Natural killer cell (primary cell): ENCODE measurements at regions not wholly inside any gene's neighbourhood (a gene's known extent, or its start where the extent isn't known, plus 50 kb on each side); places are given as distances from the start of the nearest gene placed in this dataset.

Experiments
- ATAC-seq, 3 donors: fragments of 150-1000 bp in 2 of 3; fragments of 200-7000 bp in 1 of 3; cut with Tn5 transposase; 1 replicate in 1 of 3; 2 replicates in 2 of 3; pipeline ENCODE4 v1.10.0; 2021; ENCODE audit warnings: mild to moderate bottlenecking in 2 of 3, moderate library complexity in 2 of 3
- DNase-seq, 2 donors: peaks; one replicate each; pipeline versions ENCODE4 v3.0.0 to v3.0.0-alpha.2; 2013 to 2021; ENCODE audit warnings: mixed read lengths in 1 of 2
- H3K27ac ChIP-seq: one replicate; pipeline ENCODE4 v1.5.1; 2013; ENCODE audit warnings: mild to moderate bottlenecking, low read length
- H3K27me3 ChIP-seq: one replicate; pipeline ENCODE4 v1.6.1; 2013; ENCODE audit warnings: low read length; ENCODE audit not compliant: control insufficient read depth, insufficient read depth
- H3K36me3 ChIP-seq: one replicate; pipeline ENCODE4 v1.6.1; 2013; ENCODE audit warnings: low read length; ENCODE audit not compliant: control insufficient read depth, insufficient read depth
- H3K4me1 ChIP-seq: one replicate; pipeline ENCODE4 v1.6.1; 2013; ENCODE audit warnings: low read length; ENCODE audit not compliant: control insufficient read depth, insufficient read depth
- H3K4me3 ChIP-seq: one replicate; pipeline ENCODE4 v1.5.1; 2013; ENCODE audit warnings: low read length
- H3K9me3 ChIP-seq: one replicate; pipeline ENCODE4 v1.6.1; 2013; ENCODE audit warnings: low read length; ENCODE audit not compliant: control insufficient read depth, insufficient read depth
- H3K27ac Mint-ChIP-seq, 2 donors: one replicate each; pipeline ENCODE4 v1.8.0; 2022; ENCODE audit warnings: mild to moderate bottlenecking in 2 of 2, mixed read lengths in 2 of 2, moderate library complexity in 1 of 2
- H3K27me3 Mint-ChIP-seq, 2 donors: one replicate each; pipeline ENCODE4 v1.8.0; 2022; ENCODE audit warnings: low read depth in 2 of 2, mixed read lengths in 2 of 2
- H3K36me3 Mint-ChIP-seq: one replicate; pipeline ENCODE4 v1.8.0; 2022; ENCODE audit warnings: mixed read lengths
- H3K4me1 Mint-ChIP-seq, 2 donors: one replicate each; pipeline ENCODE4 v1.8.0; 2022; ENCODE audit warnings: mixed read lengths in 2 of 2
- H3K4me3 Mint-ChIP-seq: one replicate; pipeline ENCODE4 v1.8.0; 2022; ENCODE audit warnings: mild to moderate bottlenecking, moderate library complexity, mixed read lengths
- H3K9me3 Mint-ChIP-seq, 2 donors: one replicate each; pipeline ENCODE4 v1.8.0; 2022; ENCODE audit warnings: mixed read lengths in 2 of 2
- WGBS: methylation state at CpG from one replicate; pipeline ENCODE4 v1.1.7; 2013; ENCODE audit warnings: missing lambda C conversion rate; ENCODE audit not compliant: insufficient coverage; 5-methylcytosine and 5-hydroxymethylcytosine counted together
- intact Hi-C: fragments of 100-400 bp; cut with micrococcal nuclease; formaldehyde crosslinking; loops from one replicate; pipeline ENCODE4 v1.14.2; 2022
- TF ChIP-seq, protein P1 (sequence below): fragments of 200-600 bp; IDR thresholded peaks from one replicate; pipeline ENCODE4 v1.8.0; 2022; ENCODE audit warnings: antibody characterized with exemption

DNA sequence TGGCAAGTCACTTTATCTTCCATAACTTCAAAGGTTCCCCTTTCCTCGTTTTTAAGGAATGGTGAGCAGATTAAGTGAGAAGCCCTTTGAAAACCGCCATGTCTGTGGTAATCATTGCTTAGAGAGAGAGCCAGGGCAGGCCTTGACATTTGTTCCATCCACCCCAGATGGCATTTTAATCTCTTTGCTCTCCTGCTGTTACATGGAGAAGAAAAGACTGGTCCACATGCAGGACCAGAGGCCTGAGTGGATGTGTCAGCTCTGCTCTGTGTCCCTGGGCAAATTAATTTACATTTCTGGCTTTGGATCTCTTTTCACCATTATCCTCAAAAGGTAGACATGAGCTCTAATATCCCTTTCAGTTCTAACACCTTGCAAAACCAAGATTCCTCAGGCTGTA is 157.3 kb upstream of the LPP start:
- DNase-seq = no peak
- no peak for ATAC-seq
- H3K27me3 ChIP-seq = no peaks in the 10 kb centered on the region
- Mint-ChIP-seq H3K4me3 (no peak overlapping the region), H3K9me3 (peaks cover 0 to 2% of the 10 kb centered on the region in 2 donors), H3K27me3 (no peaks in the 10 kb centered on the region), H3K4me1 (peaks cover 75 to 86% of the 10 kb centered on the region in 2 donors), H3K27ac (peak overlapping the region; percentile 13 to 16), H3K36me3 (peaks cover 6% of the 10 kb centered on the region)
- H3K9me3 ChIP-seq = no peaks in the 10 kb centered on the region
- TF ChIP-seq, protein P1, sequence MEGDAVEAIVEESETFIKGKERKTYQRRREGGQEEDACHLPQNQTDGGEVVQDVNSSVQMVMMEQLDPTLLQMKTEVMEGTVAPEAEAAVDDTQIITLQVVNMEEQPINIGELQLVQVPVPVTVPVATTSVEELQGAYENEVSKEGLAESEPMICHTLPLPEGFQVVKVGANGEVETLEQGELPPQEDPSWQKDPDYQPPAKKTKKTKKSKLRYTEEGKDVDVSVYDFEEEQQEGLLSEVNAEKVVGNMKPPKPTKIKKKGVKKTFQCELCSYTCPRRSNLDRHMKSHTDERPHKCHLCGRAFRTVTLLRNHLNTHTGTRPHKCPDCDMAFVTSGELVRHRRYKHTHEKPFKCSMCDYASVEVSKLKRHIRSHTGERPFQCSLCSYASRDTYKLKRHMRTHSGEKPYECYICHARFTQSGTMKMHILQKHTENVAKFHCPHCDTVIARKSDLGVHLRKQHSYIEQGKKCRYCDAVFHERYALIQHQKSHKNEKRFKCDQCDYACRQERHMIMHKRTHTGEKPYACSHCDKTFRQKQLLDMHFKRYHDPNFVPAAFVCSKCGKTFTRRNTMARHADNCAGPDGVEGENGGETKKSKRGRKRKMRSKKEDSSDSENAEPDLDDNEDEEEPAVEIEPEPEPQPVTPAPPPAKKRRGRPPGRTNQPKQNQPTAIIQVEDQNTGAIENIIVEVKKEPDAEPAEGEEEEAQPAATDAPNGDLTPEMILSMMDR = no peak
- WGBS = no CpG with 5 or more reads among the region's 2 CpGs
- intact Hi-C loops = no loop called here
- H3K4me1 ChIP-seq = peaks cover 40% of the 10 kb centered on the region
- no peak overlapping the region for H3K4me3 ChIP-seq
- no peak overlapping the region for H3K27ac ChIP-seq
- no peaks in the 10 kb centered on the region for H3K36me3 ChIP-seq

DNA sequence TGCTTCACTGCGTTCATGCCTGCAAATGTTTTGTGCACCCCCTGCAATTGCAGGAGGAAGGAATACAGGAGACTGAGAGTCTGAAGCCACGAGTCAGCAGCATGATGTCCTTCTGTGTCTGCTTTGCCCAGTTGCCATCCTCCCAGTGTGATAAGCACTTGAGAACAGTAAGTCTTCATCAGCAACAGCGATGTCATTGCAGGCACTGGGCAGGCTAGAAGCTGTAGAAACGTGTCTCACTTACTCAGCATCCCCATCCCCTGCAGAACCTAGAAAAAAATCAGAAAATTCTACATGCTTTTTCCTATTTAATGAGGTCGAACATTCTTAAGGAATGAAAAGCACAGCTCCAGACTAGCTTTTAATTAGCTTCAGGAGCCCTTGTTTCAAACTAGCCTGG is 156.5 kb upstream of the LPP start:
- Histone ChIP-seq H3K4me3 (no peak overlapping the region), H3K9me3 (no peaks in the 10 kb centered on the region), H3K36me3 (no peaks in the 10 kb centered on the region), H3K27ac (no peak overlapping the region), H3K27me3 (no peaks in the 10 kb centered on the region), H3K4me1 (peaks cover 40% of the 10 kb centered on the region)
- Mint-ChIP-seq H3K27me3 (no peaks in the 10 kb centered on the region), H3K36me3 (peaks cover 6% of the 10 kb centered on the region), H3K4me1 (peaks cover 79 to 84% of the 10 kb centered on the region in 2 donors), H3K27ac (no peak overlapping the region), H3K9me3 (no peaks in the 10 kb centered on the region), H3K4me3 (no peak overlapping the region)
- intact Hi-C loops = no loop called here
- WGBS = 88% methylated on average over 5 of the region's 5 CpGs
- no peak for ATAC-seq
- DNase-seq = no peak
- TF ChIP-seq, protein P1 = no peak

DNA sequence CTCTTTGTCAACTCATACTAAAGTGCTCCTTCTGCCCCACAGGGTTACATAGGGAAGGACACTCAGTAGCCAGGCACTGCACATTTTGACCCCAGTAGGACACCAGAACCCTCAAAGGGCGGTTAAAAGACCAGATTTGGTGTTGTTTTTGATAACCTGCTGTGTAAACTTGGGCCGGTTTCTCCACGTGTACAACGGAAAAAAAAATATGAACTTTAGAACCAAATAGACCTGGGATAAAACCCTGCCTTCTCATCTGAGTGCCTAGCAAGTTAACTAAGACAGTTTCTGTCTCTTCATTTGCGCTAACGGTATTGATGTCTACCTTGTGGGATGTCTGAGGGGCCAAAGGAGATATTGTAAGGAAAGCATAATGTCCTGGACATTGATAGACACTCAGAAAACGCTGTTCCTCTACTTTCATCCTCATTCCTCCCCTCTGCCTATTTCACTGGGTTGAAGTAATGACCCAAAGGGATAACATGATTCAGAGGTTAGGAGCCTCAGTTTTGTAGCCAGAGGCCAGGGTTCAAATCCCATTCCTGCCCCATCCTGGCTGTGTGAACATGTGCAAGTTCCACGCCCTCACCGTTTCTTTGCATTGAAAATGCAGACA is 155.9 kb upstream of the LPP start:
- no peak overlapping the region for H3K27ac ChIP-seq
- no peaks in the 10 kb centered on the region for H3K9me3 ChIP-seq
- Mint-ChIP-seq H3K4me3 (no peak overlapping the region), H3K4me1 (peaks cover 77 to 83% of the 10 kb centered on the region in 2 donors), H3K36me3 (peaks cover 6% of the 10 kb centered on the region), H3K27me3 (no peaks in the 10 kb centered on the region), H3K27ac (peak overlapping the region; percentile 90 to 100), H3K9me3 (no peaks in the 10 kb centered on the region)
- 96% methylated on average over 9 of the region's 9 CpGs for WGBS
- H3K4me3 ChIP-seq = no peak overlapping the region
- ATAC-seq (no peak), DNase-seq (no peak)
- intact Hi-C loops = no loop called here
- peaks cover 39% of the 10 kb centered on the region for H3K4me1 ChIP-seq
- H3K36me3 ChIP-seq = no peaks in the 10 kb centered on the region
- TF ChIP-seq, protein P1 = no peak
- H3K27me3 ChIP-seq = no peaks in the 10 kb centered on the region

DNA sequence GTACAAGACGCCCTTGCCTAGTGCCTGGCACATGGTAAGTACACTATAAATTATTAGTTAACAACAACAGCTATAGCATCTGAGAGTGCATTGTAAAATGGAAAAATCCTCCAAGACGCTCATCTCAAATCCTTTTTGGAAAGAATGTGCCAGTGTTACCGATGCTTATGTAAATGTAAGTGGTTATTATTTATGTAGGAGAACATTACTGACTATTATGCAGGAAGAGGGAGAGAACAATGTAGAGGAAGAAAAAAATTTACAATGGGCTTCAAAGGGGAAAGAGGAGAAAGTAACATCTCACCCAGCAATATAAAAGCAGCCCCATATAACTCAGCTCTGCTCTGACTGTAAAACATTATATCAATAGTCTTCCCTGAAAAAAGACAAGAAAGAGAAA is 155.3 kb upstream of the LPP start:
- WGBS = 97% methylated on average over 3 of the region's 3 CpGs
- Mint-ChIP-seq H3K9me3 (no peaks in the 10 kb centered on the region), H3K36me3 (peaks cover 6% of the 10 kb centered on the region), H3K27ac (peak overlapping the region; percentile 90 to 100), H3K27me3 (no peaks in the 10 kb centered on the region), H3K4me1 (peaks cover 77 to 82% of the 10 kb centered on the region in 2 donors), H3K4me3 (peak overlapping the region; percentile 53)
- intact Hi-C loops = no loop called here
- H3K27me3 ChIP-seq = no peaks in the 10 kb centered on the region
- no peak for ATAC-seq
- TF ChIP-seq, protein P1 = no peak
- H3K4me1 ChIP-seq = peaks cover 34% of the 10 kb centered on the region
- no peaks in the 10 kb centered on the region for H3K9me3 ChIP-seq
- H3K36me3 ChIP-seq = no peaks in the 10 kb centered on the region
- H3K4me3 ChIP-seq = no peak overlapping the region
- no peak for DNase-seq
- no peak overlapping the region for H3K27ac ChIP-seq
